Right lobe of liver (tissue), 6 donors: ENCODE measurements at regions not wholly inside any gene's neighbourhood (a gene's known extent, or its start where the extent isn't known, plus 50 kb on each side); places are given as distances from the start of the nearest gene placed in this dataset.

Experiments used
- ATAC-seq, 4 donors: fragments of 200-7000 bp; cut with Tn5 transposase; one replicate each; pipeline ENCODE4 v1.9.1; 2020; ENCODE audit warnings: mild to moderate bottlenecking in 4 of 4, moderate library complexity in 4 of 4
- DNase-seq, 3 donors: peaks; one replicate each; pipeline ENCODE4 v3.0.0-alpha.2; 2020
- H3K27ac ChIP-seq, 3 donors: fragments of 200-600 bp; one replicate each; pipeline ENCODE4 v1.8.0; 2022
- H3K27me3 ChIP-seq, 2 donors: fragments of 200-600 bp; one replicate each; pipeline ENCODE4 v1.8.0; 2022
- H3K36me3 ChIP-seq, 4 donors: fragments of 200-600 bp; sonication (generic) in 1 of 4; one replicate each; pipeline versions ENCODE4 v1.5.1 to v1.8.0; 2017 to 2022; ENCODE audit warnings: control low read depth in 1 of 4
- H3K4me1 ChIP-seq, 4 donors: fragments of 200-600 bp; sonication (generic) in 1 of 4; one replicate each; pipeline versions ENCODE4 v1.5.1 to v1.8.0; 2017 to 2022; ENCODE audit warnings: control low read depth in 1 of 4
- H3K4me3 ChIP-seq, 3 donors: fragments of 200-600 bp; one replicate each; pipeline ENCODE4 v1.8.0; 2022
- H3K9me3 ChIP-seq, 4 donors: fragments of 200-600 bp; sonication (generic) in 1 of 4; one replicate each; pipeline versions ENCODE4 v1.5.1 to v1.8.0; 2017 to 2022; ENCODE audit warnings: control low read depth in 1 of 4
- CTCF ChIP-seq, 4 donors: fragments of 200-600 bp in 3 of 4; fragments of 450-650 bp in 1 of 4; IDR thresholded peaks; one replicate each; pipeline versions ENCODE4 v1.5.1 to v1.8.0; 2016 to 2022; ENCODE audit warnings: antibody characterized with exemption in 4 of 4, mild to moderate bottlenecking in 2 of 4
- POLR2A ChIP-seq: fragments of 450-650 bp; IDR thresholded peaks from one replicate; pipeline ENCODE4 v1.6.1; 2017; ENCODE audit warnings: antibody characterized with exemption, mild to moderate bottlenecking
- WGBS: methylation state at CpG from one replicate; pipeline ENCODE4 v1.1.6; 2018; ENCODE audit warnings: low coverage, low lambda C conversion rate; ENCODE audit not compliant: insufficient coverage; ENCODE audit errors: missing lambda C conversion rate; 5-methylcytosine and 5-hydroxymethylcytosine counted together
- intact Hi-C, 2 donors: fragments of 100-400 bp; cut with DNase I; formaldehyde crosslinking; loops; one replicate each; pipeline versions ENCODE4 v1.11.2 to v1.14.1; 2022
- donor health status: DM: no; HTN: yes; CAD: no.
- donor health status: DM: no; HTN: no; CAD: no.
- donor health status: DM: no; HTN: no; CAD: no.
- donor health status: DM: no; HTN: yes; CAD: no.
- donor health status: DM: no; HTN: yes; CAD: no.

GRCh38 chr20:59441860-59442810 lies 141.7 kb downstream of the EDN3 start:
- DNase-seq: no peak
- H3K27me3 ChIP-seq: no peaks in the 10 kb centered on the region

GRCh38 chr20:59443550-59443949 lies 143.1 kb downstream of the EDN3 start:
- Histone ChIP-seq H3K36me3 (no peaks in the 10 kb centered on the region), H3K27ac (no peak overlapping the region), H3K4me3 (no peak overlapping the region), H3K9me3 (no peaks in the 10 kb centered on the region), H3K4me1 (no peaks in the 10 kb centered on the region), H3K27me3 (no peaks in the 10 kb centered on the region)
- intact Hi-C loops: no loop called here
- no peak for TF ChIP-seq POLR2A
- TF ChIP-seq CTCF (IDR thresholded peaks at IDR 0.05): no peak
- 8% methylated on average over 1 of the region's 1 CpG for WGBS
- DNase-seq (no peak), ATAC-seq (no peak)

More at GRCh38 chr20:59441860-59442810, 141.7 kb downstream of the EDN3 start:
- Histone ChIP-seq H3K27ac (no peak overlapping the region), H3K9me3 (no peaks in the 10 kb centered on the region), H3K4me1 (no peaks in the 10 kb centered on the region), H3K36me3 (no peaks in the 10 kb centered on the region), H3K4me3 (no peak overlapping the region)
- WGBS: 44% methylated on average over 11 of the region's 12 CpGs
- TF ChIP-seq CTCF (IDR thresholded peaks at IDR 0.05) (no peak), POLR2A (no peak)
- intact Hi-C loops: no loop called here
- no peak for ATAC-seq

GRCh38 chr20:59446376-59446775 lies 146.0 kb downstream of the EDN3 start:
- H3K27ac ChIP-seq: no peak overlapping the region
- H3K4me3 ChIP-seq: no peak overlapping the region
- H3K36me3 ChIP-seq: no peaks in the 10 kb centered on the region
- no peaks in the 10 kb centered on the region for H3K27me3 ChIP-seq
- DNase-seq (no peak), ATAC-seq (no peak)
- WGBS: 42% methylated on average over 4 of the region's 4 CpGs
- no peak for TF ChIP-seq CTCF (IDR thresholded peaks at IDR 0.05)
- no peak for TF ChIP-seq POLR2A
- intact Hi-C loops: no loop called here
- no peaks in the 10 kb centered on the region for H3K9me3 ChIP-seq
- no peaks in the 10 kb centered on the region for H3K4me1 ChIP-seq

- Histone ChIP-seq H3K27me3 (no peaks in the 10 kb centered on the region), H3K4me1 (no peaks in the 10 kb centered on the region), H3K27ac (no peak overlapping the region), H3K4me3 (no peak overlapping the region), H3K9me3 (no peaks in the 10 kb centered on the region), H3K36me3 (no peaks in the 10 kb centered on the region)
- ATAC-seq: no peak
- intact Hi-C loops: no loop called here
- TF ChIP-seq POLR2A (no peak), CTCF (IDR thresholded peaks at IDR 0.05) (no peak)
- no peak for DNase-seq
- 19% methylated on average over 4 of the region's 4 CpGs for WGBS
Observed at GRCh38 chr20:59448196-59448595, 147.8 kb downstream of the EDN3 start.
